ENCODE measurements at regions not wholly inside any gene's neighbourhood (a gene's known extent, or its start where the extent isn't known, plus 50 kb on each side); places are given as distances from the start of the nearest gene placed in this dataset.

GRCh38 chr9:134251296-134252069 lies 74.8 kb upstream of the RXRA start:
- TF ChIP-seq, protein P1, sequence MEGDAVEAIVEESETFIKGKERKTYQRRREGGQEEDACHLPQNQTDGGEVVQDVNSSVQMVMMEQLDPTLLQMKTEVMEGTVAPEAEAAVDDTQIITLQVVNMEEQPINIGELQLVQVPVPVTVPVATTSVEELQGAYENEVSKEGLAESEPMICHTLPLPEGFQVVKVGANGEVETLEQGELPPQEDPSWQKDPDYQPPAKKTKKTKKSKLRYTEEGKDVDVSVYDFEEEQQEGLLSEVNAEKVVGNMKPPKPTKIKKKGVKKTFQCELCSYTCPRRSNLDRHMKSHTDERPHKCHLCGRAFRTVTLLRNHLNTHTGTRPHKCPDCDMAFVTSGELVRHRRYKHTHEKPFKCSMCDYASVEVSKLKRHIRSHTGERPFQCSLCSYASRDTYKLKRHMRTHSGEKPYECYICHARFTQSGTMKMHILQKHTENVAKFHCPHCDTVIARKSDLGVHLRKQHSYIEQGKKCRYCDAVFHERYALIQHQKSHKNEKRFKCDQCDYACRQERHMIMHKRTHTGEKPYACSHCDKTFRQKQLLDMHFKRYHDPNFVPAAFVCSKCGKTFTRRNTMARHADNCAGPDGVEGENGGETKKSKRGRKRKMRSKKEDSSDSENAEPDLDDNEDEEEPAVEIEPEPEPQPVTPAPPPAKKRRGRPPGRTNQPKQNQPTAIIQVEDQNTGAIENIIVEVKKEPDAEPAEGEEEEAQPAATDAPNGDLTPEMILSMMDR (optimal IDR thresholded peaks at IDR 0.05 in 1 of 3, IDR thresholded peaks at IDR 0.05 in 1 of 3, conservative IDR thresholded peaks at IDR 0.05 in 1 of 3; ENCODE audit: extremely low read depth in 1 of 3, insufficient read depth in 2 of 3, low read length in 3 of 3) = no peak
- no peak for TF ChIP-seq EZH2 (IDR thresholded peaks at IDR 0.05; ENCODE audit: low read length)

Data from keratinocyte (primary cell).